ENCODE measurements at regions not wholly inside any gene's neighbourhood (a gene's known extent, or its start where the extent isn't known, plus 50 kb on each side); places are given as distances from the start of the nearest gene placed in this dataset.

DNA sequence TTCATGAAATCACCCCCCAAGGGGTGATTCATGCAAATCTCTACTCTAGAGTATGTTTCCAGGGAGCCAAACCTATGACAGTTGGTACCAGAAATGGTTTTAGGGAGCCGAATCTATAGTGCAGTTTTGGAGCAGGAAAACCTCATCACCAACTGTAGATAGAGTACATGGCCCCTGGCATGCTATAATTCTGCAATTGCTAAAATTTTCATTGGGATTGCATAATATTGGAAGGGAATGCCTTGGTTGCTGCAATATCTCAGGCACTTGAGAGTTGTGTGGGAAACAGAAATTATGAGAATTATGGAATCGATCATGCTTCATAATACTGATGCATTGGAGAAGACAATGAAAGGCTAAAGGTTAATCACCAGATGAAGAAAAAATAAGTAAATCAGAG, 148.2 kb upstream of the PLPPR1 start:
- Histone ChIP-seq H3K36me3 (no peaks in the 10 kb centered on the region), H3K4me3 (no peak overlapping the region)

DNA sequence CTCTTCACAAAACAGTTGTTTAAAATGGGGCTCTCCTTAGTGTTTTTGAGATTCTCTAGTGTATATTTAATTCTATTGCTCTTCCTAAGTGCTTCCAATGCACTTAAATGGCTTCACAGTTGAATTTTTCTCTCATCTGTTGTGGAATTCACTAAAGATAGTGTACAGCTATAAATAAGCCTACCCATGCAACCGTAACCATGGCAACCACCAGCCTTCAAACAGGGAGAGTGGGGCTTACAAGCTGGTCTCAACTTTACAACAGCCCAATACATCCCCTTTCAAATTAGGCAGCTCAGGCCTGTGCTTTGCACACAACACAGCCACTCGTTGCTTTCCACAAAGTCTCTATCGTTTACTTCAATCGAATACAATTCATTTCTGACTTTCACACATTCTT, 144.0 kb upstream of the PLPPR1 start:
- WGBS, 5 donors, result 72 to 76% (median 75%) methylated on average over 4 of the region's 4 CpGs
- H3K4me3 ChIP-seq, result no peak overlapping the region
- TF ChIP-seq, protein P1, sequence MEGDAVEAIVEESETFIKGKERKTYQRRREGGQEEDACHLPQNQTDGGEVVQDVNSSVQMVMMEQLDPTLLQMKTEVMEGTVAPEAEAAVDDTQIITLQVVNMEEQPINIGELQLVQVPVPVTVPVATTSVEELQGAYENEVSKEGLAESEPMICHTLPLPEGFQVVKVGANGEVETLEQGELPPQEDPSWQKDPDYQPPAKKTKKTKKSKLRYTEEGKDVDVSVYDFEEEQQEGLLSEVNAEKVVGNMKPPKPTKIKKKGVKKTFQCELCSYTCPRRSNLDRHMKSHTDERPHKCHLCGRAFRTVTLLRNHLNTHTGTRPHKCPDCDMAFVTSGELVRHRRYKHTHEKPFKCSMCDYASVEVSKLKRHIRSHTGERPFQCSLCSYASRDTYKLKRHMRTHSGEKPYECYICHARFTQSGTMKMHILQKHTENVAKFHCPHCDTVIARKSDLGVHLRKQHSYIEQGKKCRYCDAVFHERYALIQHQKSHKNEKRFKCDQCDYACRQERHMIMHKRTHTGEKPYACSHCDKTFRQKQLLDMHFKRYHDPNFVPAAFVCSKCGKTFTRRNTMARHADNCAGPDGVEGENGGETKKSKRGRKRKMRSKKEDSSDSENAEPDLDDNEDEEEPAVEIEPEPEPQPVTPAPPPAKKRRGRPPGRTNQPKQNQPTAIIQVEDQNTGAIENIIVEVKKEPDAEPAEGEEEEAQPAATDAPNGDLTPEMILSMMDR (IDR thresholded peaks at IDR 0.05), result no peak
- TF ChIP-seq POLR2AphosphoS5 (IDR thresholded peaks at IDR 0.05), result no peak
- no peak for TF ChIP-seq POLR2A (IDR thresholded peaks at IDR 0.05)
- TF ChIP-seq EP300 (IDR thresholded peaks at IDR 0.05), result no peak

More for the DNA sequence above, 148.2 kb upstream of the PLPPR1 start:
- H3K27ac ChIP-seq, result no peak overlapping the region
- no peaks in the 10 kb centered on the region for H3K4me1 ChIP-seq
- WGBS, 5 donors, result 89 to 96% (median 90%) methylated on average over 2 of the region's 2 CpGs
- no peak for TF ChIP-seq POLR2AphosphoS5 (IDR thresholded peaks at IDR 0.05)
- no peak for TF ChIP-seq EP300 (IDR thresholded peaks at IDR 0.05)
- no peak for TF ChIP-seq POLR2A (IDR thresholded peaks at IDR 0.05)
- TF ChIP-seq, protein P1 (IDR thresholded peaks at IDR 0.05), result no peak
- intact Hi-C loops (cut with DNase I; ENCODE audit: low total_unique reads), result no loop called here
- H3K9me3 ChIP-seq, result no peaks in the 10 kb centered on the region
- no peak for DNase-seq
- no peaks in the 10 kb centered on the region for H3K27me3 ChIP-seq

DNA sequence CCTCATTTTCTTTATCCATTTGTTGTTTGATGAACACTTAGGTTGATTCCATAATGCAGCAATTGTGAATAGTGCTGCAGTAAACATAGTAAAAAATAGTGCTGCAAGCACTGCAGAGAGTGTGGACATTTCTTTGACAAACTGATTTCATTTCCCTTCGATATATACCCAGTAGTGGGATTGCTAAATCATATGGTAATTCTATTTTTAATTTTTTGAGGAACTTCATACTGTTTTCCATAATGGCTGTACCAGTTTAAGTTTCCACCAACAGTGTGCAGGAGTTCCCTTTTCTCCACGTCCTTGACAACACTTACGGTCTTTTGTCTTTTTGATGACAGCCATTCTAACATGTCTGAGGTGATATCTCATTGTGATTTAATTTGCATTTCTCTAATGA, 138.2 kb upstream of the PLPPR1 start:
- H3K4me1 ChIP-seq, result no peaks in the 10 kb centered on the region
- TF ChIP-seq, protein P1 (IDR thresholded peaks at IDR 0.05), result no peak
- TF ChIP-seq POLR2AphosphoS5 (IDR thresholded peaks at IDR 0.05) (no peak), EP300 (IDR thresholded peaks at IDR 0.05) (no peak), POLR2A (IDR thresholded peaks at IDR 0.05) (no peak)
- WGBS, 5 donors, result 58 to 73% (median 70%) methylated on average over 3 of the region's 3 CpGs
- no peak overlapping the region for H3K27ac ChIP-seq
- DNase-seq, result no peak
- H3K36me3 ChIP-seq, result no peaks in the 10 kb centered on the region
- no peaks in the 10 kb centered on the region for H3K27me3 ChIP-seq
- H3K9me3 ChIP-seq, result no peaks in the 10 kb centered on the region
- intact Hi-C loops (cut with DNase I; ENCODE audit: low total_unique reads), result no loop called here
- H3K4me3 ChIP-seq, result no peak overlapping the region

More for the DNA sequence above, 144.0 kb upstream of the PLPPR1 start:
- no peaks in the 10 kb centered on the region for H3K36me3 ChIP-seq
- intact Hi-C loops (cut with DNase I; ENCODE audit: low total_unique reads), result no loop called here
- no peaks in the 10 kb centered on the region for H3K9me3 ChIP-seq
- H3K27ac ChIP-seq, result no peak overlapping the region
- H3K4me1 ChIP-seq, result no peaks in the 10 kb centered on the region
- H3K27me3 ChIP-seq, result no peaks in the 10 kb centered on the region
- DNase-seq, result peak in 1 of 2 donors; percentile 6

DNA sequence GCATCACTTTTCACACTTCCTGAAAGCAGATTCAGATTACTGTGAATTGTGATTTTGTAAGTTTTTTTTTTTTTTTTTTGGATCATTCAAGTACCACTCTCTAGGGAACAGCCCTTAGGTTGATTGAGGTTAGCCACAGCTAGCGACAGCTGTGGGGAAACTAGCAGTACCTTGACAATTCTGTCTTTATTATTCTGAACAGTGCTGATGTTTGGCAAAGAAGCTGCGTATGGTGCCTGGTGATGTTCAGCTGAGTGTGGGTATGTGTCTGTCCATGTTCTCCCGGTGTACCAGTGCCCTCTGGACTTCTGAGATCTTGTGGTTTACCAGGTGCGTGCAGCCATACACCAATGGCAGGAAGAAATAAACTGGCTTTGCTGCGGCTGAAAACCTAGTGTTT, 117.3 kb upstream of the PLPPR1 start:
- Histone ChIP-seq H3K4me1 (no peaks in the 10 kb centered on the region), H3K4me3 (no peak overlapping the region), H3K36me3 (no peaks in the 10 kb centered on the region), H3K27me3 (no peaks in the 10 kb centered on the region), H3K9me3 (peaks cover 0 to 4% (median 0%) of the 10 kb centered on the region in 4 donors), H3K27ac (no peak overlapping the region)
- 70 to 80% (median 72%) methylated on average over 5 of the region's 5 CpGs for WGBS, 5 donors
- DNase-seq, result no peak
- TF ChIP-seq, protein P1 (IDR thresholded peaks at IDR 0.05), result no peak
- no peak for TF ChIP-seq POLR2AphosphoS5 (IDR thresholded peaks at IDR 0.05)
- TF ChIP-seq POLR2A (IDR thresholded peaks at IDR 0.05), result no peak
- no peak for TF ChIP-seq EP300 (IDR thresholded peaks at IDR 0.05)
- intact Hi-C loops (cut with DNase I; ENCODE audit: low total_unique reads), result no loop called here

Measured in stomach (tissue), 8 donors.